Dermis microvascular lymphatic vessel endothelial cell (primary cell): ENCODE measurements at regions not wholly inside any gene's neighbourhood (a gene's known extent, or its start where the extent isn't known, plus 50 kb on each side); places are given as distances from the start of the nearest gene placed in this dataset.
"Not testable (repeated sequence)": the region's sequence is repeated elsewhere in the genome, so short reads cannot be mapped to it uniquely, and the experiment has no call there.

Experiments used
- DNase-seq, 2 donors: peaks; one replicate each; pipeline versions ENCODE4 v3.0.0 to v3.0.0-alpha.2; 2010; ENCODE audit warnings: low read depth in 2 of 2

- DNase-seq, result not testable (repeated sequence)
Measured at GRCh38 chr15:26029586-26029985, 166.5 kb upstream of the ATP10A start.

- no peak for DNase-seq
Measured at GRCh38 chr15:26029146-26029545, 166.0 kb upstream of the ATP10A start.

GRCh38 chr15:26028086-26028740 lies 165.1 kb upstream of the ATP10A start:
- no peak for DNase-seq

GRCh38 chr15:26026671-26027070 lies 163.5 kb upstream of the ATP10A start:
- not testable (repeated sequence) for DNase-seq

- DNase-seq, result no peak
Measured at GRCh38 chr15:26024241-26024640, 161.1 kb upstream of the ATP10A start.

GRCh38 chr15:26023691-26024090 lies 160.6 kb upstream of the ATP10A start:
- DNase-seq, result no peak

GRCh38 chr15:26023231-26023630 lies 160.1 kb upstream of the ATP10A start:
- DNase-seq, result no peak

GRCh38 chr15:26020871-26021270 lies 157.7 kb upstream of the ATP10A start:
- no peak for DNase-seq

GRCh38 chr15:26017665-26018064 lies 154.5 kb upstream of the ATP10A start:
- DNase-seq, result no peak

- DNase-seq, result no peak
Measured at GRCh38 chr15:26015516-26016075, 152.5 kb upstream of the ATP10A start.

GRCh38 chr15:26013981-26014380 lies 150.9 kb upstream of the ATP10A start:
- DNase-seq, result no peak

GRCh38 chr15:26011916-26012315 lies 148.8 kb upstream of the ATP10A start:
- DNase-seq, result no peak

- no peak for DNase-seq
Measured at GRCh38 chr15:26007151-26007550, 144.0 kb upstream of the ATP10A start.

- no peak for DNase-seq
Measured at GRCh38 chr15:26001201-26001600, 138.1 kb upstream of the ATP10A start.

- no peak for DNase-seq
Measured at GRCh38 chr15:25993506-25993905, 130.4 kb upstream of the ATP10A start.

- DNase-seq, result no peak
Measured at GRCh38 chr15:25990220-25990619, 127.1 kb upstream of the ATP10A start.

GRCh38 chr15:25989327-25989726 lies 126.2 kb upstream of the ATP10A start:
- no peak for DNase-seq

GRCh38 chr15:25988716-25989115 lies 125.6 kb upstream of the ATP10A start:
- DNase-seq, result not testable (repeated sequence)

- DNase-seq, result no peak
Measured at GRCh38 chr15:25987638-25988037, 124.5 kb upstream of the ATP10A start.

GRCh38 chr15:25985165-25985564 lies 122.0 kb upstream of the ATP10A start:
- DNase-seq, result no peak

- DNase-seq, result no peak
Measured at GRCh38 chr15:25982736-25983135, 119.6 kb upstream of the ATP10A start.

- DNase-seq, result no peak
Measured at GRCh38 chr15:25981114-25981513, 118.0 kb upstream of the ATP10A start.

- DNase-seq, result no peak
Measured at GRCh38 chr15:25972141-25972675, 109.1 kb upstream of the ATP10A start.
